ENCODE measurements at regions not wholly inside any gene's neighbourhood (a gene's known extent, or its start where the extent isn't known, plus 50 kb on each side); places are given as distances from the start of the nearest gene placed in this dataset.
"Not testable (repeated sequence)": the region's sequence is repeated elsewhere in the genome, so short reads cannot be mapped to it uniquely, and the experiment has no call there.

- Histone ChIP-seq H3K27me3 (ENCODE audit: control insufficient read depth, insufficient read depth, low read length) (no peaks in the 10 kb centered on the region), H3K4me3 (ENCODE audit: low read depth, low read length) (no peak overlapping the region), H3K36me3 (ENCODE audit: control insufficient read depth, insufficient read depth, low read length) (no peaks in the 10 kb centered on the region)
- ChIA-PET CTCF (no interaction called here), POLR2A (no interaction called here)
- no peak for TF ChIP-seq CTCF (IDR thresholded peaks at IDR 0.05; ENCODE audit: insufficient read depth, low read depth, low read length)
- no peak for DNase-seq (ENCODE audit: low read depth)
Observed at GRCh38 chr7:96861-97260, 95.5 kb upstream of the FAM20C start.

- POLR2A ChIA-PET: no interaction called here
- CTCF ChIA-PET: no interaction called here
- Histone ChIP-seq H3K4me3 (ENCODE audit: low read depth, low read length) (no peak overlapping the region), H3K36me3 (ENCODE audit: control insufficient read depth, insufficient read depth, low read length) (no peaks in the 10 kb centered on the region), H3K27me3 (ENCODE audit: control insufficient read depth, insufficient read depth, low read length) (no peaks in the 10 kb centered on the region)
- no peak for TF ChIP-seq CTCF (IDR thresholded peaks at IDR 0.05; ENCODE audit: insufficient read depth, low read depth, low read length)
- DNase-seq (ENCODE audit: low read depth): no peak
Observed at GRCh38 chr7:97310-97841, 95.0 kb upstream of the FAM20C start.

GRCh38 chr7:101146-102046 lies 91.0 kb upstream of the FAM20C start:
- Histone ChIP-seq H3K27me3 (ENCODE audit: control insufficient read depth, insufficient read depth, low read length) (no peaks in the 10 kb centered on the region), H3K36me3 (ENCODE audit: control insufficient read depth, insufficient read depth, low read length) (no peaks in the 10 kb centered on the region), H3K4me3 (ENCODE audit: low read depth, low read length) (no peak overlapping the region)
- ChIA-PET CTCF (interaction anchor here (1.1 to 1.7 kb wide), 5 partner anchors 11 to 98 kb away, joined by 3 to 6 read pairs (median 4); no protein-coding TSS in a partner anchor), POLR2A (interaction anchor here (1.1 kb wide), 1 partner anchor 15 kb away, joined by 3 read pairs; no protein-coding TSS in a partner anchor)
- no peak for TF ChIP-seq CTCF (IDR thresholded peaks at IDR 0.05; ENCODE audit: insufficient read depth, low read depth, low read length)
- peak; percentile 67 for DNase-seq (ENCODE audit: low read depth)

GRCh38 chr7:102047-102711 lies 90.2 kb upstream of the FAM20C start:
- H3K27me3 ChIP-seq (ENCODE audit: control insufficient read depth, insufficient read depth, low read length): no peaks in the 10 kb centered on the region
- CTCF ChIA-PET: interaction anchor here (0.6 to 1.6 kb wide), 4 partner anchors 13 to 98 kb away, joined by 3 to 6 read pairs (median 4); no protein-coding TSS in a partner anchor
- no peak overlapping the region for H3K4me3 ChIP-seq (ENCODE audit: low read depth, low read length)
- no peak for DNase-seq (ENCODE audit: low read depth)
- POLR2A ChIA-PET: interaction anchor here (1.1 kb wide), 1 partner anchor 16 kb away, joined by 3 read pairs; no protein-coding TSS in a partner anchor
- no peak for TF ChIP-seq CTCF (IDR thresholded peaks at IDR 0.05; ENCODE audit: insufficient read depth, low read depth, low read length)
- H3K36me3 ChIP-seq (ENCODE audit: control insufficient read depth, insufficient read depth, low read length): no peaks in the 10 kb centered on the region

- ChIA-PET CTCF (interaction anchor here (0.6 to 1.6 kb wide), 2 partner anchors 77 to 97 kb away, joined by 3 read pairs; no protein-coding TSS in a partner anchor), POLR2A (no interaction called here)
- H3K36me3 ChIP-seq (ENCODE audit: control insufficient read depth, insufficient read depth, low read length): no peaks in the 10 kb centered on the region
- TF ChIP-seq CTCF (IDR thresholded peaks at IDR 0.05; ENCODE audit: insufficient read depth, low read depth, low read length): no peak
- no peaks in the 10 kb centered on the region for H3K27me3 ChIP-seq (ENCODE audit: control insufficient read depth, insufficient read depth, low read length)
- DNase-seq (ENCODE audit: low read depth): peak; percentile 74
- H3K4me3 ChIP-seq (ENCODE audit: low read depth, low read length): no peak overlapping the region
Observed at GRCh38 chr7:102721-103120, 89.7 kb upstream of the FAM20C start.

- CTCF ChIA-PET; DNase-seq (ENCODE audit: low read depth); H3K36me3 ChIP-seq (ENCODE audit: control insufficient read depth, insufficient read depth, low read length); H3K27me3 ChIP-seq (ENCODE audit: control insufficient read depth, insufficient read depth, low read length); H3K4me3 ChIP-seq (ENCODE audit: low read depth, low read length); POLR2A ChIA-PET: not testable (repeated sequence)
Observed at GRCh38 chr7:103981-104380, 88.4 kb upstream of the FAM20C start.
